ENCODE measurements at regions not wholly inside any gene's neighbourhood (a gene's known extent, or its start where the extent isn't known, plus 50 kb on each side); places are given as distances from the start of the nearest gene placed in this dataset.
A peak's percentile ranks its signal among the peaks of the same experiment; 100 is the strongest.

- TF ChIP-seq CTCF (IDR thresholded peaks at IDR 0.05) (no peak), POLR2A (IDR thresholded peaks at IDR 0.05) (no peak)
- peaks cover 0 to 7% of the 10 kb centered on the region in 2 donors for H3K4me1 ChIP-seq (replicated peaks in 1 of 2)
- DNase-seq = no peak
- no peaks in the 10 kb centered on the region for H3K36me3 ChIP-seq (replicated peaks in 1 of 2)
- no peak overlapping the region for H3K27ac ChIP-seq
- H3K27me3 ChIP-seq = no peaks in the 10 kb centered on the region
- intact Hi-C loops (cut with DNase I) = no loop called here
- 82 to 93% (median 93%) methylated on average over 4 of the region's 4 CpGs for WGBS, 4 donors
- no peaks in the 10 kb centered on the region for H3K9me3 ChIP-seq (replicated peaks in 1 of 3)
- H3K4me3 ChIP-seq = no peak overlapping the region
Observed at GRCh38 chr1:217091561-217091960, 368.3 kb upstream of the ESRRG start.

- Histone ChIP-seq H3K27me3 (no peaks in the 10 kb centered on the region), H3K4me3 (peak overlapping the region in 2 of 4 donors; percentile 42 to 58), H3K27ac (peak overlapping the region in 3 of 5 donors; percentile 4 to 32 (median 16)), H3K9me3 (replicated peaks in 1 of 3) (no peaks in the 10 kb centered on the region), H3K36me3 (replicated peaks in 1 of 2) (no peaks in the 10 kb centered on the region), H3K4me1 (replicated peaks in 1 of 2) (peaks cover 0 to 7% of the 10 kb centered on the region in 2 donors)
- TF ChIP-seq CTCF (IDR thresholded peaks at IDR 0.05) (no peak), POLR2A (IDR thresholded peaks at IDR 0.05) (no peak)
- 10 to 17% (median 15%) methylated on average over 19 to 24 of the region's 24 CpGs for WGBS, 4 donors
- peak in 6 of 7 donors; percentile 8 to 54 (median 20) for DNase-seq
- intact Hi-C loops (cut with DNase I) = no loop called here
Observed at GRCh38 chr1:217090060-217090911, 367.1 kb upstream of the ESRRG start.

GRCh38 chr1:217089361-217090014, 366.3 kb upstream of the ESRRG start:
- Histone ChIP-seq H3K9me3 (replicated peaks in 1 of 3) (no peaks in the 10 kb centered on the region), H3K36me3 (replicated peaks in 1 of 2) (no peaks in the 10 kb centered on the region), H3K4me1 (replicated peaks in 1 of 2) (peaks cover 0 to 7% of the 10 kb centered on the region in 2 donors), H3K4me3 (peak overlapping the region in 2 of 4 donors; percentile 42 to 58), H3K27me3 (no peaks in the 10 kb centered on the region), H3K27ac (peak overlapping the region in 2 of 5 donors; percentile 4 to 32)
- peak; percentile 37 to 69 (median 53) for DNase-seq
- 0 to 2% (median 1%) methylated on average over 6 to 39 of the region's 39 CpGs for WGBS, 4 donors
- intact Hi-C loops (cut with DNase I) = no loop called here
- TF ChIP-seq POLR2A (IDR thresholded peaks at IDR 0.05) (peak in 1 of 2 donors; percentile 37), CTCF (IDR thresholded peaks at IDR 0.05) (no peak)

GRCh38 chr1:217088521-217089284, 365.5 kb upstream of the ESRRG start:
- WGBS, 4 donors = 23 to 35% (median 26%) methylated on average over 13 of the region's 13 CpGs
- Histone ChIP-seq H3K9me3 (replicated peaks in 1 of 3) (no peaks in the 10 kb centered on the region), H3K36me3 (replicated peaks in 1 of 2) (no peaks in the 10 kb centered on the region), H3K4me3 (peak overlapping the region in 2 of 4 donors; percentile 42 to 58), H3K4me1 (replicated peaks in 1 of 2) (peaks cover 0 to 7% of the 10 kb centered on the region in 2 donors), H3K27me3 (no peaks in the 10 kb centered on the region), H3K27ac (no peak overlapping the region)
- DNase-seq = no peak
- no peak for TF ChIP-seq CTCF (IDR thresholded peaks at IDR 0.05)
- no peak for TF ChIP-seq POLR2A (IDR thresholded peaks at IDR 0.05)
- intact Hi-C loops (cut with DNase I) = no loop called here

Data from adrenal gland (tissue), 9 donors.